Stimulated activated CD4-positive, alpha-beta T cell treated with anti-CD3 and anti-CD28 coated beads, Interleukin-15, amount 100 ng/mL, for 24 hours (primary cell): ENCODE measurements at regions not wholly inside any gene's neighbourhood (a gene's known extent, or its start where the extent isn't known, plus 50 kb on each side); places are given as distances from the start of the nearest gene placed in this dataset.

Experiments used
- DNase-seq: peaks from one replicate; pipeline ENCODE4 v3.0.0-alpha.2; 2020

- no peak for DNase-seq
These were observed 71.9 kb upstream of the CXADR start for GRCh38 chr21:17440969-17441368.

GRCh38 chr21:17441370-17441769 lies 71.5 kb upstream of the CXADR start:
- no peak for DNase-seq

- DNase-seq, result no peak
These were observed 70.7 kb upstream of the CXADR start for GRCh38 chr21:17442165-17442564.

GRCh38 chr21:17444828-17445227 lies 68.0 kb upstream of the CXADR start:
- no peak for DNase-seq

- DNase-seq, result no peak
These were observed 66.1 kb upstream of the CXADR start for GRCh38 chr21:17446737-17447136.

GRCh38 chr21:17449701-17450100 lies 63.1 kb upstream of the CXADR start:
- no peak for DNase-seq

GRCh38 chr21:17451364-17451891 lies 61.4 kb upstream of the CXADR start:
- no peak for DNase-seq

GRCh38 chr21:17454315-17455027 lies 58.4 kb upstream of the CXADR start:
- DNase-seq, result peak; percentile 71

- DNase-seq, result no peak
These were observed 57.9 kb upstream of the CXADR start for GRCh38 chr21:17455028-17455353.

- no peak for DNase-seq
These were observed 57.4 kb upstream of the CXADR start for GRCh38 chr21:17455451-17455850.

GRCh38 chr21:17458279-17458678 lies 54.6 kb upstream of the CXADR start:
- DNase-seq, result no peak

GRCh38 chr21:17460094-17460493 lies 52.7 kb upstream of the CXADR start:
- DNase-seq, result no peak

- DNase-seq, result no peak
These were observed 51.8 kb upstream of the CXADR start for GRCh38 chr21:17461014-17461413.

- no peak for DNase-seq
These were observed 51.3 kb upstream of the CXADR start for GRCh38 chr21:17461582-17461981.

GRCh38 chr21:17462276-17462981 lies 50.4 kb upstream of the CXADR start:
- DNase-seq, result no peak
